PC-9 (cell line): ENCODE measurements at regions not wholly inside any gene's neighbourhood (a gene's known extent, or its start where the extent isn't known, plus 50 kb on each side); places are given as distances from the start of the nearest gene placed in this dataset.

Experiments
- BruUV-seq: library from RNA; stranded (reverse); fragments of 400-500 nt; replicated peaks from 2 replicates; lab custom pipeline; 2021; lab: Mats Ljungman, UMichigan
- CTCF ChIA-PET: fragments of 300-600 bp; sonication (Branson Sonifier 250); formaldehyde crosslinking; loops from one replicate; lab custom pipeline; 2022; ENCODE audit warnings: antibody characterized with exemption; lab: Charles Lee
- POLR2A ChIA-PET: fragments of 300-600 bp; sonication (Branson Sonifier 250); formaldehyde crosslinking; loops from one replicate; lab custom pipeline; 2022; ENCODE audit warnings: antibody characterized with exemption; ENCODE audit not compliant: unreplicated experiment; lab: Charles Lee
- DNase-seq, 2 experiments: peaks; one replicate each; pipeline versions ENCODE4 v3.0.0 to v3.0.0-alpha.2; 2015 to 2022; ENCODE audit warnings: mixed read lengths in 1 of 2
- H2AFZ ChIP-seq: fragments of 200-600 bp; sonication (generic); 2 replicates; pipeline ENCODE4 v1.8.1; 2017; ENCODE audit warnings: antibody characterized with exemption
- H3F3A ChIP-seq: fragments of 200-600 bp; sonication (generic); 2 replicates; pipeline ENCODE4 v1.8.1; 2017; ENCODE audit warnings: antibody characterized with exemption, mild to moderate bottlenecking, low read depth; ENCODE audit not compliant: insufficient read depth
- H3K27ac ChIP-seq: fragments of 200-600 bp; sonication (generic); 2 replicates; pipeline ENCODE4 v1.6.1; 2016; ENCODE audit warnings: mixed run types
- H3K27me3 ChIP-seq: fragments of 200-600 bp; sonication (generic); 2 replicates; pipeline ENCODE4 v1.6.1; 2016; ENCODE audit warnings: low read depth, mixed run types; ENCODE audit not compliant: insufficient read depth
- H3K36me3 ChIP-seq: fragments of 200-600 bp; sonication (generic); 2 replicates; pipeline ENCODE4 v1.6.1; 2016; ENCODE audit warnings: low read depth, mixed run types
- H3K4me1 ChIP-seq: fragments of 200-600 bp; sonication (generic); replicated peaks from 2 replicates; pipeline ENCODE4 v1.6.1; 2016; ENCODE audit warnings: mixed run types; ENCODE audit not compliant: insufficient read depth
- H3K4me2 ChIP-seq: fragments of 200-600 bp; sonication (generic); 2 replicates; pipeline ENCODE4 v1.6.1; 2017; ENCODE audit warnings: mixed run types
- H3K4me3 ChIP-seq: fragments of 200-600 bp; sonication (generic); 2 replicates; pipeline ENCODE4 v1.6.1; 2016; ENCODE audit warnings: mixed run types
- H3K79me2 ChIP-seq: fragments of 200-600 bp; sonication (generic); 2 replicates; pipeline ENCODE4 v1.6.1; 2017; ENCODE audit warnings: low read depth, mixed run types
- H3K9me2 ChIP-seq: fragments of 200-600 bp; sonication (generic); 2 replicates; pipeline ENCODE4 v1.8.1; 2017; ENCODE audit warnings: mild to moderate bottlenecking; ENCODE audit not compliant: insufficient read depth
- H3K9me3 ChIP-seq: fragments of 200-600 bp; sonication (generic); 2 replicates; pipeline ENCODE4 v1.8.1; 2016; ENCODE audit warnings: low read depth; ENCODE audit not compliant: insufficient read depth
- H4K20me1 ChIP-seq: fragments of 200-600 bp; sonication (generic); 2 replicates; pipeline ENCODE4 v1.8.1; 2017; ENCODE audit not compliant: insufficient read depth
- CTCF ChIP-seq: fragments of 200-600 bp; sonication (generic); conservative IDR thresholded peaks from 2 replicates; pipeline ENCODE4 v1.6.1; 2017; ENCODE audit warnings: mixed run types, antibody characterized with exemption, mild to moderate bottlenecking, moderate library complexity
- EZH2 ChIP-seq: fragments of 200-600 bp; sonication (generic); IDR thresholded peaks from 2 replicates; pipeline ENCODE4 v1.8.0; 2017; ENCODE audit warnings: antibody characterized with exemption, low read depth
- intact Hi-C: fragments of 100-400 bp; cut with micrococcal nuclease; formaldehyde crosslinking; loops from one replicate; pipeline ENCODE4 v1.10.0; 2022; ENCODE audit not compliant: unreplicated experiment

GRCh38 chr4:154936873-154937272, 155.8 kb downstream of the RBM46 start:
- intact Hi-C loops, result no loop called here
- ChIA-PET POLR2A (no interaction called here), CTCF (no interaction called here)
- no peak overlapping the region for H2AFZ ChIP-seq
- no peaks in the 10 kb centered on the region for H3K9me2 ChIP-seq
- H3K27me3 ChIP-seq, result no peaks in the 10 kb centered on the region
- H3F3A ChIP-seq, result no peaks in the 10 kb centered on the region
- TF ChIP-seq CTCF, result no peak
- no peak for TF ChIP-seq EZH2
- H3K4me3 ChIP-seq, result no peak overlapping the region
- H3K9me3 ChIP-seq, result no peaks in the 10 kb centered on the region
- H3K79me2 ChIP-seq, result no peaks in the 10 kb centered on the region
- BruUV-seq, result no TSS peak
- H3K27ac ChIP-seq, result no peak overlapping the region
- no peaks in the 10 kb centered on the region for H3K36me3 ChIP-seq
- DNase-seq, result no peak
- no peaks in the 10 kb centered on the region for H3K4me1 ChIP-seq
- no peaks in the 10 kb centered on the region for H4K20me1 ChIP-seq
- no peak overlapping the region for H3K4me2 ChIP-seq

- Histone ChIP-seq H3K27ac (no peak overlapping the region), H3K4me1 (no peaks in the 10 kb centered on the region), H4K20me1 (no peaks in the 10 kb centered on the region), H3K27me3 (no peaks in the 10 kb centered on the region), H3K4me2 (no peak overlapping the region), H2AFZ (no peak overlapping the region), H3K9me2 (no peaks in the 10 kb centered on the region), H3K4me3 (no peak overlapping the region), H3K9me3 (no peaks in the 10 kb centered on the region), H3K36me3 (no peaks in the 10 kb centered on the region), H3F3A (no peaks in the 10 kb centered on the region), H3K79me2 (no peaks in the 10 kb centered on the region)
- TF ChIP-seq EZH2 (no peak), CTCF (no peak)
- ChIA-PET CTCF (no interaction called here), POLR2A (no interaction called here)
- BruUV-seq, result no TSS peak
- intact Hi-C loops, result no loop called here
- DNase-seq, result no peak
These were observed 158.8 kb downstream of the RBM46 start for GRCh38 chr4:154939851-154940250.

GRCh38 chr4:154942176-154942575, 161.1 kb downstream of the RBM46 start:
- H3K27ac ChIP-seq, result no peak overlapping the region
- H3K36me3 ChIP-seq, result no peaks in the 10 kb centered on the region
- no peaks in the 10 kb centered on the region for H3K9me2 ChIP-seq
- H2AFZ ChIP-seq, result no peak overlapping the region
- no peaks in the 10 kb centered on the region for H3K27me3 ChIP-seq
- intact Hi-C loops, result no loop called here
- DNase-seq, result no peak
- no peak overlapping the region for H3K4me3 ChIP-seq
- H4K20me1 ChIP-seq, result no peaks in the 10 kb centered on the region
- no TSS peak for BruUV-seq
- no peaks in the 10 kb centered on the region for H3F3A ChIP-seq
- ChIA-PET CTCF (interaction anchor here (0.6 kb wide), 1 partner anchor 464 kb away, joined by 3 read pairs; no protein-coding TSS in a partner anchor), POLR2A (no interaction called here)
- H3K4me1 ChIP-seq, result no peaks in the 10 kb centered on the region
- no peak for TF ChIP-seq CTCF
- no peak for TF ChIP-seq EZH2
- H3K4me2 ChIP-seq, result no peak overlapping the region
- no peaks in the 10 kb centered on the region for H3K79me2 ChIP-seq
- H3K9me3 ChIP-seq, result no peaks in the 10 kb centered on the region
